ENCODE measurements at regions not wholly inside any gene's neighbourhood (a gene's known extent, or its start where the extent isn't known, plus 50 kb on each side); places are given as distances from the start of the nearest gene placed in this dataset.

DNA sequence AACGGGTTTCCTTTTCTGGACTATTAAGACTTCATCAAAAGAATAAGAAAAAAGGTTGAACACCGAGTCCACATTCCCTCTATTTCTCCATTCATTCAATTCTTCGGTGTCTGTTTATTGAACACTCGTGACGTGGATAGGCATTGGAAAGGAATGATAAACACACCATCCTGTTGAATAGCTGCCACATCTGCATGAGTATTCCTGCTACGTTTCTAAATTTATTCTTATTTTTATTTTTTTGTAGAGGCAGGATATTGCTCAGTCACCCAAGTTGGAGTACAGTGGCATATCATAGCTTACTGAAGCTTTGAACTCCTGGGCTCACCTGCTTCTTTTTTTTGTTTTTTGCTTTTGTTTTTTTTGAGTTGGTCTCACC is 80.8 kb upstream of the CIBAR2 start:
- Mint-ChIP-seq H3K27me3 (ENCODE audit: insufficient read depth) (peaks cover 4% of the 10 kb centered on the region; the same call in 1 of the 2 replicates), H3K4me1 (ENCODE audit: low read depth) (peaks cover 77% of the 10 kb centered on the region), H3K9me3 (no peaks in the 10 kb centered on the region), H3K27ac (peak overlapping the region; percentile 69), H3K36me3 (ENCODE audit: low read depth) (peaks cover 39% of the 10 kb centered on the region), H3K4me3 (no peak overlapping the region)
- TF ChIP-seq, protein P1, sequence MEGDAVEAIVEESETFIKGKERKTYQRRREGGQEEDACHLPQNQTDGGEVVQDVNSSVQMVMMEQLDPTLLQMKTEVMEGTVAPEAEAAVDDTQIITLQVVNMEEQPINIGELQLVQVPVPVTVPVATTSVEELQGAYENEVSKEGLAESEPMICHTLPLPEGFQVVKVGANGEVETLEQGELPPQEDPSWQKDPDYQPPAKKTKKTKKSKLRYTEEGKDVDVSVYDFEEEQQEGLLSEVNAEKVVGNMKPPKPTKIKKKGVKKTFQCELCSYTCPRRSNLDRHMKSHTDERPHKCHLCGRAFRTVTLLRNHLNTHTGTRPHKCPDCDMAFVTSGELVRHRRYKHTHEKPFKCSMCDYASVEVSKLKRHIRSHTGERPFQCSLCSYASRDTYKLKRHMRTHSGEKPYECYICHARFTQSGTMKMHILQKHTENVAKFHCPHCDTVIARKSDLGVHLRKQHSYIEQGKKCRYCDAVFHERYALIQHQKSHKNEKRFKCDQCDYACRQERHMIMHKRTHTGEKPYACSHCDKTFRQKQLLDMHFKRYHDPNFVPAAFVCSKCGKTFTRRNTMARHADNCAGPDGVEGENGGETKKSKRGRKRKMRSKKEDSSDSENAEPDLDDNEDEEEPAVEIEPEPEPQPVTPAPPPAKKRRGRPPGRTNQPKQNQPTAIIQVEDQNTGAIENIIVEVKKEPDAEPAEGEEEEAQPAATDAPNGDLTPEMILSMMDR (IDR thresholded peaks at IDR 0.05) = no peak
- no peak for DNase-seq

DNA sequence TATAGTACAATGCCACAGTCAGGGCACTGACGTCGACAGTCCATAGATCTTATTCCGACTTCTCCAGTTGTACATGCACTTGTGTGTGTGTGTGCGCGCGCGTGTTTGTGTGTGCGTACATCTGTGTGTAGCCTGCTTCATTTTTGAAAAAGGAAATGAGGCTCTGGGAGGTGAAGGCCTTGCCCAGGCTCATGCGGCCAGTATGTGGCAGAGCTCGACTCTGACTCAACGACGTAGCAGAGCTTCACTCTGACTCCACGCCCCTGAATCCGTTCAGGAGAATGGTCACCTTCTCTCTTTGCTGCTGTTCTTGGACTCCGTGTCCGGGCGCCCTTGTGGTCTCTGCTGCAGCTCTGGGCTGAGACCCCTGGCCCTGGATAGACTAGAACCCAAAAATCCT is 81.6 kb upstream of the CIBAR2 start:
- TF ChIP-seq, protein P1 (IDR thresholded peaks at IDR 0.05) = no peak
- Mint-ChIP-seq H3K9me3 (no peaks in the 10 kb centered on the region), H3K4me1 (ENCODE audit: low read depth) (peaks cover 82% of the 10 kb centered on the region), H3K27ac (peak overlapping the region; percentile 69; the same call in 1 of the 2 replicates), H3K27me3 (ENCODE audit: insufficient read depth) (peaks cover 4% of the 10 kb centered on the region; the same call in 1 of the 2 replicates), H3K36me3 (ENCODE audit: low read depth) (peaks cover 37% of the 10 kb centered on the region), H3K4me3 (no peak overlapping the region)
- no peak for DNase-seq

DNA sequence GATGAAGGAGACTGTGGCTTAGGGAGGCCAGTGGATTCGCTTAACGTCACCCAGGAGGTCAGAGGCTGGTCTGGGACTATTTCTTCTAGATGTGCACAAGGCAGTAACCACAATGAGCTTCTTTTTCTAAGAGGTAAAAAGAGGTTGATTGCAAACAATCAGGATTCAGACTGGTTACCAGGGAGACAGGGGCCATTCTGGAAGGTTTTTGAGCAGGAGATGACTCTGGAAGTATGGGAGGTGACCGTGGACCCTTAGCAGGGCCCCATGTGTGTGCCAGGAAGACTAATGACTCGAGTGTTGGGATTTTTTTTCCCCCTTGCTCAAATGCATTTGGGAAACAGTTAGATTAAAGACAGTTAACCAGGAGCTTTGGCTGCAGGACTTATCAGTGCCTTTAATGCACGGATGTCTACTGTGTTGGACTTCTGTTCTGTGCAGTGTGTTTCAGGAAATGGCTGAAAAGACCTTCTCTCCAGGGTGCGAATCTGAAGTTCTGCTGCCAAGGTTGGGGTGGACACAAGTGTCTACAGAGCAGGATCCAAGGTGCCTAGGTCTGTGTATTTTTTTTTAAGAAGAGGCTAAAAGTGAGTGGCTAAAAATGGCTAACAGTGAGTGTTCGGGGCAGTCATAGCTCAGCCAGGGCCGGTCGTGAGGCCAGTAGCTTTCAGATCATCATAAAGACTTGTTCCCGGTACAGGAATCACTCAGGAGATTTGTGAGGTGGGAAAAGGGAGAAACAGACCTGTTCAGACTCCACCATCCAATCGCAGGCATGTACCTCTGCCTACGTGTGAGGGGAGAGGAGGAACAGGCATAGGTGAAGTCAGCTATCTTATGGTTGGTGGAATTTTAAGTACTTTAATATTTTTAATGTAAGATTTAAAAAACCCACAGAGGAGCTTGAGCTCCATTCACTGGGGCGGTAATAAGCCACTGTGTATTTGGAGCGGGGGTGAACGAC is 82.3 kb upstream of the CIBAR2 start:
- H3K27ac Mint-ChIP-seq = peak overlapping the region; percentile 69
- no peaks in the 10 kb centered on the region for H3K9me3 Mint-ChIP-seq
- H3K4me1 Mint-ChIP-seq (ENCODE audit: low read depth) = peaks cover 84% of the 10 kb centered on the region
- H3K4me3 Mint-ChIP-seq = no peak overlapping the region
- no peak for DNase-seq
- peaks cover 5% of the 10 kb centered on the region; the same call in 1 of the 2 replicates for H3K27me3 Mint-ChIP-seq (ENCODE audit: insufficient read depth)
- TF ChIP-seq, protein P1 (IDR thresholded peaks at IDR 0.05) = no peak
- H3K36me3 Mint-ChIP-seq (ENCODE audit: low read depth) = peaks cover 33% of the 10 kb centered on the region

DNA sequence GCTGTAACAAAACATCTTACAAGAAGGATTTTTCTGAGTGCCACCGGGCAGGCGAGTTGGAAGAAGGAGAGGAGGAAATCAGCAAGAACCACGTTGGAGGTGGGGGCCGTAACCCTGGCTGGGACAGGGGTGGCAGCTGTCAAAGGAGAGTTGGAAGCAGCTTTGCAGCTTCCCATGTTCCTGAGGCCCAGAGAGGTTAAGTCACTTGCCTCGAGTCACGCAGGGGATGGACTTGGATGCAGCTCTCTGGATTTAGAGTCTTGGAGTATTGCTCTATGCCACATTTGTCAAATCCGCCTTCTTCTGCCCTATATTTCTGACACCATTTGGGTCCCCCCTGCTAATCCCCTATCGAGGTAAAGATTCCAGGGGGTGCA is 83.0 kb upstream of the CIBAR2 start:
- Mint-ChIP-seq H3K27me3 (ENCODE audit: insufficient read depth) (peaks cover 6% of the 10 kb centered on the region; the same call in 1 of the 2 replicates), H3K36me3 (ENCODE audit: low read depth) (peaks cover 31% of the 10 kb centered on the region), H3K4me3 (no peak overlapping the region), H3K27ac (no peak overlapping the region), H3K4me1 (ENCODE audit: low read depth) (peaks cover 86% of the 10 kb centered on the region), H3K9me3 (no peaks in the 10 kb centered on the region)
- DNase-seq = no peak
- TF ChIP-seq, protein P1 (IDR thresholded peaks at IDR 0.05) = no peak

DNA sequence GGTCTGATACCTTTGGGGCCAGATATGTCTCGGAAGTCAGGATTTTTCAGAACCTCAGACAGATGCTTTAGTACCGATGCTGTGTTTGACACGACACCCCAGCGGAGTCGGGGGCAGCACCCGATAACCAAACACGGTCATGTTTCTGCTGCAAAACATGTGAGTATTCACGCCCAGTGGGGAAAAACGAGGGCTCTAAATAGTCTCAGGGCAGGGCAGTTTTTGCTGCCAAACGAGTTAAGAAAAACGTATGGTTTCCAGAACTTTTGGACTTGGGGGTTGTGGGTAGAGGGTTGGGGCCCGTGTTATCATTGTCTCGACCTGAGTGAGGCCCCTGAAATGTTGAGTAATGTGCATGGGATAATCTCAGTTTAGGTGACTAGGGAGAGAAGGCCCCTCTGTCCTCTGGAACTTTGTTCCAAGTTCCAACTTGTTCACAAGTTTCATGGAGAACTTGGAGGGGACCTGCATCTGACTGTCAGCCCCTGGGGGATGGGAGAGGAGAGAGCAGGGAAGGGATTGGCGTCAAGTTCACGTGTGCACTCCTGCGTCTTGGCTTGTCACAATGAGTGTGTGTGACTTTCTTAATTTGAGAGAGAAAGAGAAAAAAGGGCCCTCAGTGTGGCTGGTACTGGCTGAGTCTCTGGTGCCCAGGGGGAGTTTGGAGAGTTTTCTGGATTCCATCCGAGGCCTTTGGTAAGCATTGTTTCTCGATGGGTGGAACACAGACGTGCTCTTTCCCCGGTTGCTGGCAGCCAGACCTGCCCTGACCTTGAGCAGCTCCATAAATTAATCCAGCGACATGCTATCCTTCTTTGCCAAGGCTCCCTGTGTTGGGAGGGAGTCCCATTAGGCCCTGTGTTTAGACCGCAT is 83.9 kb upstream of the CIBAR2 start:
- TF ChIP-seq, protein P1 (IDR thresholded peaks at IDR 0.05) = no peak
- Mint-ChIP-seq H3K36me3 (ENCODE audit: low read depth) (peaks cover 31% of the 10 kb centered on the region), H3K9me3 (no peaks in the 10 kb centered on the region), H3K27me3 (ENCODE audit: insufficient read depth) (peaks cover 6% of the 10 kb centered on the region; the same call in 1 of the 2 replicates), H3K4me3 (no peak overlapping the region), H3K27ac (peak overlapping the region; percentile 59), H3K4me1 (ENCODE audit: low read depth) (peaks cover 91% of the 10 kb centered on the region)
- DNase-seq = no peak
